ENCODE measurements at regions not wholly inside any gene's neighbourhood (a gene's known extent, or its start where the extent isn't known, plus 50 kb on each side); places are given as distances from the start of the nearest gene placed in this dataset.

- TF ChIP-seq STAT1 (IDR thresholded peaks at IDR 0.05; ENCODE audit: unreplicated experiment) (no peak), NANOG (IDR thresholded peaks at IDR 0.05; ENCODE audit: borderline replicate concordance) (no peak), CTCF (conservative IDR thresholded peaks at IDR 0.05; ENCODE audit: low read depth in 2 of 2) (no peak), POLR2AphosphoS5 (IDR thresholded peaks at IDR 0.05; ENCODE audit: low read depth) (no peak), EZH2phosphoT487 (IDR thresholded peaks at IDR 0.05; ENCODE audit: unreplicated experiment) (no peak), CREB1 (CRISPR knock-in tag; IDR thresholded peaks at IDR 0.05; ENCODE audit: low read depth) (no peak), REST (IDR thresholded peaks at IDR 0.05; ENCODE audit: unreplicated experiment) (no peak), ZNF114 (CRISPR knock-in tag; IDR thresholded peaks at IDR 0.05) (no peak), ETS1 (IDR thresholded peaks at IDR 0.05) (no peak), ZNF331 (CRISPR knock-in tag; IDR thresholded peaks at IDR 0.05; ENCODE audit: low read depth) (no peak), EZH2 (IDR thresholded peaks at IDR 0.05; ENCODE audit: low read depth, unreplicated experiment) (no peak), JUNB (IDR thresholded peaks at IDR 0.05; ENCODE audit: unreplicated experiment) (no peak), ZNF462 (CRISPR knock-in tag; IDR thresholded peaks at IDR 0.05) (no peak)
- H3K4me1 ChIP-seq (ENCODE audit: insufficient read depth), result no peaks in the 10 kb centered on the region
- H3K4me3 ChIP-seq, result no peak overlapping the region
- H3K79me2 ChIP-seq (replicated peaks; ENCODE audit: insufficient read depth), result no peaks in the 10 kb centered on the region
- H3K4me3 Mint-ChIP-seq, result no peak overlapping the region
- H4K20me1 ChIP-seq (replicated peaks; ENCODE audit: insufficient read depth), result no peaks in the 10 kb centered on the region
- 0 out of 2 replicates have a peak, but pooled peaks cover 7% of the 10 kb centered on the region for H3K9me2 ChIP-seq (ENCODE audit: insufficient read depth)
- no peak overlapping the region for H3K27ac ChIP-seq (ENCODE audit: low read depth)
- H3K27ac Mint-ChIP-seq, result no peak overlapping the region
- peaks cover 12% of the 10 kb centered on the region for H3K9me3 Mint-ChIP-seq
- no peaks in the 10 kb centered on the region for H3K4me1 Mint-ChIP-seq
- no peaks in the 10 kb centered on the region for H3K27me3 Mint-ChIP-seq (ENCODE audit: insufficient read depth, low read depth, poor library complexity)
- no peaks in the 10 kb centered on the region for H3K27me3 ChIP-seq (ENCODE audit: insufficient read depth)
- H2AFZ ChIP-seq, result no peak overlapping the region
- no peak overlapping the region for H3K4me2 ChIP-seq
- no peaks in the 10 kb centered on the region; the same call in 1 of the 2 replicates for H3K36me3 ChIP-seq (ENCODE audit: insufficient read depth)
- no peak for DNase-seq (ENCODE audit: low spot score)
- no peak for ATAC-seq
- peaks cover 7% of the 10 kb centered on the region; the same call in 2 of the 3 replicates for H3K36me3 Mint-ChIP-seq (ENCODE audit: low read depth)
- H3F3A ChIP-seq (replicated peaks; ENCODE audit: low read depth), result no peaks in the 10 kb centered on the region
These were observed 172.2 kb upstream of the SLC10A2 start for GRCh38 chr13:103238441-103238840.

All from GM23338 (cell line).